OCI-LY7 (cell line): ENCODE measurements at regions not wholly inside any gene's neighbourhood (a gene's known extent, or its start where the extent isn't known, plus 50 kb on each side); places are given as distances from the start of the nearest gene placed in this dataset.

ENCODE experiments used
- BruUV-seq: library from RNA; stranded (reverse); fragments of 400-500 nt; replicated peaks from 2 replicates; lab custom pipeline; 2021; lab: Mats Ljungman, UMichigan
- CTCF ChIA-PET: fragments of 300-600 bp; sonication (Branson Sonifier 250); formaldehyde crosslinking; loops from one replicate; lab custom pipeline; 2022; ENCODE audit warnings: antibody characterized with exemption; ENCODE audit not compliant: unreplicated experiment; lab: Charles Lee
- POLR2A ChIA-PET: fragments of 300-600 bp; sonication (Branson Sonifier 250); formaldehyde crosslinking; loops from one replicate; lab custom pipeline; 2022; ENCODE audit warnings: antibody characterized with exemption; lab: Charles Lee
- DNase-seq: peaks from one replicate; pipeline ENCODE4 v3.0.0-alpha.2; 2015; ENCODE audit warnings: low spot score
- H2AFZ ChIP-seq: fragments of 200-600 bp; sonication (generic), shearing (Covaris generic); 2 replicates; pipeline ENCODE4 v1.6.1; 2014; ENCODE audit warnings: mild to moderate bottlenecking, antibody characterized with exemption, low read length, moderate library complexity
- H3K27ac ChIP-seq: fragments of 200-600 bp; sonication (generic); 2 replicates; pipeline ENCODE4 v1.5.1; 2014; ENCODE audit warnings: mixed run types, low read depth, mild to moderate bottlenecking, moderate library complexity, low read length, inconsistent platforms; ENCODE audit not compliant: poor library complexity, severe bottlenecking
- H3K36me3 ChIP-seq: fragments of 200-600 bp; sonication (generic); 2 replicates; pipeline ENCODE4 v1.6.1; 2014; ENCODE audit warnings: mild to moderate bottlenecking, antibody characterized with exemption, low read length, moderate library complexity, mixed read lengths; ENCODE audit not compliant: insufficient read depth
- H3K4me1 ChIP-seq: fragments of 200-600 bp; sonication (generic); 2 replicates; pipeline ENCODE4 v1.5.1; 2014; ENCODE audit warnings: mild to moderate bottlenecking, low read length; ENCODE audit not compliant: insufficient read depth, poor library complexity, severe bottlenecking
- H3K4me2 ChIP-seq: fragments of 200-600 bp; sonication (generic); 2 replicates; pipeline ENCODE4 v1.6.1; 2014; ENCODE audit warnings: mild to moderate bottlenecking, low read length
- H3K4me3 ChIP-seq: fragments of 200-600 bp; sonication (generic); 2 replicates; pipeline ENCODE4 v1.5.1; 2014; ENCODE audit warnings: mild to moderate bottlenecking, low read depth, low read length; ENCODE audit not compliant: poor library complexity, severe bottlenecking
- H3K79me2 ChIP-seq: fragments of 200-600 bp; sonication (generic); 2 replicates; pipeline ENCODE4 v1.6.1; 2016; ENCODE audit warnings: low read depth, mild to moderate bottlenecking, low read length, moderate library complexity, mixed read lengths; ENCODE audit not compliant: insufficient read depth
- H3K9me2 ChIP-seq: fragments of 200-600 bp; sonication (generic); 2 replicates; pipeline ENCODE4 v1.6.1; 2016; ENCODE audit warnings: mild to moderate bottlenecking, low read length, mixed read lengths; ENCODE audit not compliant: insufficient read depth
- H3K9me3 ChIP-seq: fragments of 200-600 bp; sonication (generic); 2 replicates; pipeline ENCODE4 v1.6.1; 2014; ENCODE audit warnings: mild to moderate bottlenecking, mixed run types, low read length, mixed read lengths
- H4K20me1 ChIP-seq: fragments of 200-600 bp; sonication (generic); 2 replicates; pipeline ENCODE4 v1.6.1; 2014; ENCODE audit warnings: mild to moderate bottlenecking, antibody characterized with exemption, low read length, moderate library complexity, mixed read lengths; ENCODE audit not compliant: insufficient read depth
- CTCF ChIP-seq: fragments of 200-600 bp; sonication (generic); conservative IDR thresholded peaks from 2 replicates; pipeline ENCODE4 v1.5.1; 2014; ENCODE audit warnings: mild to moderate bottlenecking, antibody characterized with exemption, low read length, moderate library complexity, mixed read lengths
- EZH2phosphoT487 ChIP-seq: fragments of 200-600 bp; sonication (generic); IDR thresholded peaks from 2 replicates; pipeline ENCODE4 v1.6.1; 2018; ENCODE audit warnings: low read depth, borderline replicate concordance, mild to moderate bottlenecking, mixed run types, antibody characterized with exemption, low read length, moderate library complexity, mixed read lengths
- intact Hi-C: fragments of 100-400 bp; cut with micrococcal nuclease; formaldehyde crosslinking; loops from one replicate; pipeline ENCODE4 v1.10.0; 2022; ENCODE audit not compliant: unreplicated experiment

GRCh38 chr17:79423811-79424465 lies 186.9 kb downstream of the RBFOX3 start:
- ChIA-PET CTCF (no interaction called here), POLR2A (no interaction called here)
- Histone ChIP-seq H3K4me3 (no peak overlapping the region), H2AFZ (no peak overlapping the region), H3K27ac (no peak overlapping the region), H4K20me1 (no peaks in the 10 kb centered on the region), H3K36me3 (no peaks in the 10 kb centered on the region), H3K79me2 (no peaks in the 10 kb centered on the region), H3K9me2 (no peaks in the 10 kb centered on the region), H3K9me3 (no peaks in the 10 kb centered on the region), H3K4me1 (peaks cover 3% of the 10 kb centered on the region), H3K4me2 (no peak overlapping the region)
- intact Hi-C loops, result no loop called here
- TF ChIP-seq EZH2phosphoT487 (no peak), CTCF (no peak)
- no TSS peak for BruUV-seq
- no peak for DNase-seq

- no peaks in the 10 kb centered on the region for H3K9me2 ChIP-seq
- no peak overlapping the region for H3K4me3 ChIP-seq
- TF ChIP-seq CTCF (no peak), EZH2phosphoT487 (no peak)
- no peak overlapping the region for H2AFZ ChIP-seq
- no peak for DNase-seq
- CTCF ChIA-PET, result no interaction called here
- no TSS peak for BruUV-seq
- intact Hi-C loops, result no loop called here
- no peaks in the 10 kb centered on the region for H3K79me2 ChIP-seq
- POLR2A ChIA-PET, result no interaction called here
- H3K4me1 ChIP-seq, result peaks cover 3% of the 10 kb centered on the region
- no peaks in the 10 kb centered on the region for H4K20me1 ChIP-seq
- H3K4me2 ChIP-seq, result no peak overlapping the region
- no peaks in the 10 kb centered on the region for H3K9me3 ChIP-seq
- no peak overlapping the region for H3K27ac ChIP-seq
- H3K36me3 ChIP-seq, result no peaks in the 10 kb centered on the region
Measured at GRCh38 chr17:79422236-79422635, 188.6 kb downstream of the RBFOX3 start.

- no peak overlapping the region for H3K4me3 ChIP-seq
- no peaks in the 10 kb centered on the region for H3K79me2 ChIP-seq
- POLR2A ChIA-PET, result no interaction called here
- no TSS peak for BruUV-seq
- H3K36me3 ChIP-seq, result no peaks in the 10 kb centered on the region
- H2AFZ ChIP-seq, result no peak overlapping the region
- no peaks in the 10 kb centered on the region for H4K20me1 ChIP-seq
- no peak overlapping the region for H3K4me2 ChIP-seq
- no peaks in the 10 kb centered on the region for H3K9me3 ChIP-seq
- intact Hi-C loops, result no loop called here
- H3K4me1 ChIP-seq, result peaks cover 3% of the 10 kb centered on the region
- no peak overlapping the region for H3K27ac ChIP-seq
- CTCF ChIA-PET, result no interaction called here
- DNase-seq, result no peak
- TF ChIP-seq CTCF (no peak), EZH2phosphoT487 (no peak)
- H3K9me2 ChIP-seq, result no peaks in the 10 kb centered on the region
Measured at GRCh38 chr17:79420318-79421243, 190.3 kb downstream of the RBFOX3 start.
